GM21723 (cell line): ENCODE measurements at regions not wholly inside any gene's neighbourhood (a gene's known extent, or its start where the extent isn't known, plus 50 kb on each side); places are given as distances from the start of the nearest gene placed in this dataset.

ENCODE experiments used
- ATAC-seq: cut with Tn5 transposase; IDR thresholded peaks from one replicate; pipeline ENCODE4 v1.9.1; 2021; ENCODE audit warnings: mild to moderate bottlenecking, moderate library complexity; ENCODE audit not compliant: unreplicated experiment

- no peak for ATAC-seq
Observed at GRCh38 chr2:8622199-8622911, 59.5 kb upstream of the ID2 start.

- no peak for ATAC-seq
Observed at GRCh38 chr2:8622924-8623465, 58.9 kb upstream of the ID2 start.

GRCh38 chr2:8623576-8623957, 58.3 kb upstream of the ID2 start:
- ATAC-seq: no peak

- ATAC-seq: no peak
Observed at GRCh38 chr2:8623958-8624591, 57.8 kb upstream of the ID2 start.

- no peak for ATAC-seq
Observed at GRCh38 chr2:8624855-8625398, 56.9 kb upstream of the ID2 start.

- ATAC-seq: no peak
Observed at GRCh38 chr2:8625399-8626300, 56.2 kb upstream of the ID2 start.

- no peak for ATAC-seq
Observed at GRCh38 chr2:8626572-8626971, 55.3 kb upstream of the ID2 start.

- ATAC-seq: no peak
Observed at GRCh38 chr2:8627019-8627691, 54.7 kb upstream of the ID2 start.

- no peak for ATAC-seq
Observed at GRCh38 chr2:8627692-8628085, 54.2 kb upstream of the ID2 start.

GRCh38 chr2:8628179-8628865, 53.5 kb upstream of the ID2 start:
- peak; percentile 30 for ATAC-seq

- peak; percentile 58 for ATAC-seq
Observed at GRCh38 chr2:8628866-8629209, 53.0 kb upstream of the ID2 start.

GRCh38 chr2:8629402-8629801, 52.5 kb upstream of the ID2 start:
- no peak for ATAC-seq

- ATAC-seq: no peak
Observed at GRCh38 chr2:8630676-8631464, 51.0 kb upstream of the ID2 start.

- no peak for ATAC-seq
Observed at GRCh38 chr2:8631465-8632005, 50.3 kb upstream of the ID2 start.
